ENCODE measurements at regions not wholly inside any gene's neighbourhood (a gene's known extent, or its start where the extent isn't known, plus 50 kb on each side); places are given as distances from the start of the nearest gene placed in this dataset.
"Not testable (repeated sequence)": the region's sequence is repeated elsewhere in the genome, so short reads cannot be mapped to it uniquely, and the experiment has no call there.

- H3K27ac ChIP-seq, result no peak overlapping the region
- no peak for TF ChIP-seq CTCF (IDR thresholded peaks at IDR 0.05)
- no peak for TF ChIP-seq ZFX (IDR thresholded peaks at IDR 0.05; ENCODE audit: borderline replicate concordance)
Observed at GRCh38 chrX:2559124-2559523, 58.3 kb upstream of the DHRSX start.

- no peak for TF ChIP-seq CTCF (IDR thresholded peaks at IDR 0.05)
- no peak for TF ChIP-seq ZFX (IDR thresholded peaks at IDR 0.05; ENCODE audit: borderline replicate concordance)
- no peak overlapping the region for H3K27ac ChIP-seq
Observed at GRCh38 chrX:2554891-2555290, 54.1 kb upstream of the DHRSX start.

GRCh38 chrX:2554066-2554465 is 53.3 kb upstream of the DHRSX start:
- H3K27ac ChIP-seq, result not testable (repeated sequence)

- H3K27ac ChIP-seq, result no peak overlapping the region
- TF ChIP-seq ZFX (IDR thresholded peaks at IDR 0.05; ENCODE audit: borderline replicate concordance) (no peak), CTCF (IDR thresholded peaks at IDR 0.05) (no peak)
Observed at GRCh38 chrX:2552621-2553201, 51.9 kb upstream of the DHRSX start.

GRCh38 chrX:2550328-2551020 is 49.7 kb upstream of the DHRSX start:
- TF ChIP-seq ZFX (IDR thresholded peaks at IDR 0.05; ENCODE audit: borderline replicate concordance) (no peak), CTCF (IDR thresholded peaks at IDR 0.05) (no peak)
- H3K27ac ChIP-seq, result peak overlapping the region; percentile 34; the same call in 1 of the 2 replicates
